ENCODE measurements at regions not wholly inside any gene's neighbourhood (a gene's known extent, or its start where the extent isn't known, plus 50 kb on each side); places are given as distances from the start of the nearest gene placed in this dataset.

DNA sequence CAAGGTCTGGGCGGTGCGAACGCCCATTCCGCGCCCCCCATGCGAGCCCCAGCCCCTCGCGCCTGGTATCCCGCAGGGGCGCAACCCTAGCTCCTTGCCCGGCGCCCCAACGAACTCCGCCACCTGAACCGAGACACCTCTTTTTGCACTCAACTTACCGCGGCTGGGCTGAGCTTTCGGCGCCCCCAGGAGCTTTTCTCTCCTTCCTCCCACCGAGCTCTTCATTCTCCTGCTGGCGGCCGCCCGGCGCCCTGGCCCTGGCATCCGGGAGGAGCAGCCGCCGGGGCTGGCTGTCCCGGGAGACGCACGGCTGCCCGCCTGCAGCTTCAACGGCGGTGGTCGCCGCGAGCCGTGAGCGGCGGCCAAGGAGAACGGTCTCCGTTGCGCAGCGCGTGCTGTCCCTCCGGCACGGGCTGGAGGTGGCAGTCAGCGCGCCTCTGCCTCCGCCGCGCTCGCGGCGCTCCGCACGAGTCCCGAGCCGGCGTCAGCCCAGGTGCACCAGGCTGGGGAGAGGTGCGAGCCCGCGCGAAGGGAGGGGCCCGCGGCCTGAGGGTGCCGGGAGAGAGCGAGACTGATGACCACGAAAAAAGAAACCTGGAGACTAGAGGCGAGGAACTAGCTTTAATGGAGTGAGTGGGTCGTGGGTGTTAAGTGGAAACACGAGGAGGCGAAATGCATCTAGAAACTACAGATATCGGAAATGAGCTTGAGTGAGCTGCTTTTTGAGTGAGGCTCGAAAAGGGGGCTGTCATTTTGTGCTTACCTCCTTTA is 621.5 kb upstream of the ZNF385D start:
- intact Hi-C loops (cut with micrococcal nuclease; ENCODE audit: unreplicated experiment), result no loop called here
- Histone ChIP-seq H3K36me3 (ENCODE audit: insufficient read depth, low read length, poor library complexity, severe bottlenecking) (no peaks in the 10 kb centered on the region), H3K4me3 (ENCODE audit: low read depth, low read length, poor library complexity, severe bottlenecking) (no peak overlapping the region), H3K9me3 (ENCODE audit: low read depth, low read length, poor library complexity, severe bottlenecking) (peaks cover 9% of the 10 kb centered on the region), H3K27ac (ENCODE audit: low read depth, low read length, poor library complexity, severe bottlenecking) (no peak overlapping the region), H3K27me3 (replicated peaks; ENCODE audit: insufficient read depth, low read depth, low read length, poor library complexity) (no peaks in the 10 kb centered on the region), H3K4me1 (ENCODE audit: insufficient read depth, low read length, poor library complexity, severe bottlenecking) (no peaks in the 10 kb centered on the region)
- BruUV-seq (replicated peaks), result no TSS peak
- POLR2A ChIA-PET (ENCODE audit: low non-redundant PET), result no interaction called here
- no peak for DNase-seq (ENCODE audit: low spot score)
- no peak for TF ChIP-seq EZH2 (IDR thresholded peaks at IDR 0.05; ENCODE audit: borderline replicate concordance, low read depth, low read length, poor library complexity, severe bottlenecking)
- TF ChIP-seq, protein P1, sequence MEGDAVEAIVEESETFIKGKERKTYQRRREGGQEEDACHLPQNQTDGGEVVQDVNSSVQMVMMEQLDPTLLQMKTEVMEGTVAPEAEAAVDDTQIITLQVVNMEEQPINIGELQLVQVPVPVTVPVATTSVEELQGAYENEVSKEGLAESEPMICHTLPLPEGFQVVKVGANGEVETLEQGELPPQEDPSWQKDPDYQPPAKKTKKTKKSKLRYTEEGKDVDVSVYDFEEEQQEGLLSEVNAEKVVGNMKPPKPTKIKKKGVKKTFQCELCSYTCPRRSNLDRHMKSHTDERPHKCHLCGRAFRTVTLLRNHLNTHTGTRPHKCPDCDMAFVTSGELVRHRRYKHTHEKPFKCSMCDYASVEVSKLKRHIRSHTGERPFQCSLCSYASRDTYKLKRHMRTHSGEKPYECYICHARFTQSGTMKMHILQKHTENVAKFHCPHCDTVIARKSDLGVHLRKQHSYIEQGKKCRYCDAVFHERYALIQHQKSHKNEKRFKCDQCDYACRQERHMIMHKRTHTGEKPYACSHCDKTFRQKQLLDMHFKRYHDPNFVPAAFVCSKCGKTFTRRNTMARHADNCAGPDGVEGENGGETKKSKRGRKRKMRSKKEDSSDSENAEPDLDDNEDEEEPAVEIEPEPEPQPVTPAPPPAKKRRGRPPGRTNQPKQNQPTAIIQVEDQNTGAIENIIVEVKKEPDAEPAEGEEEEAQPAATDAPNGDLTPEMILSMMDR (conservative IDR thresholded peaks at IDR 0.05; ENCODE audit: low read depth, low read length), result no peak
- CTCF ChIA-PET, result no interaction called here

DNA sequence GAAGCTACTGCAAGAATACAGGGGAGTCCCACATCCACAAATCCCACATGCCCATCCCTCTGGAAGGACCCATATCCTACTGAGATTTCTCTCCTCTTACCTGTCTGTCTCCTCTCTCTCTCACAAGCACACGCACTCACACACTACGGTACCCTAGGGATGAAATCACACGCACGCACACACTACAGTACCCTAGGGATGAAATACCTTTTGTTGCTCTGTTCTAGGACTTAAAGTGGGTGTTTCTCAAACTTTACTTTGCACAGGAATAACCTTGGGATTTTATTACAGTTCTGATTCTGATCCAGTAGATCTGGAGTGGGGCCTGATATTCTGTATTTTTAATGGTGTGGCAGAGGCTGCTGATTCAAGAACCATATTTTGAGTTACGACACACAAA is 622.2 kb upstream of the ZNF385D start:
- Histone ChIP-seq H3K4me1 (ENCODE audit: insufficient read depth, low read length, poor library complexity, severe bottlenecking) (no peaks in the 10 kb centered on the region), H3K36me3 (ENCODE audit: insufficient read depth, low read length, poor library complexity, severe bottlenecking) (no peaks in the 10 kb centered on the region), H3K27ac (ENCODE audit: low read depth, low read length, poor library complexity, severe bottlenecking) (no peak overlapping the region), H3K4me3 (ENCODE audit: low read depth, low read length, poor library complexity, severe bottlenecking) (no peak overlapping the region), H3K9me3 (ENCODE audit: low read depth, low read length, poor library complexity, severe bottlenecking) (peaks cover 10% of the 10 kb centered on the region), H3K27me3 (replicated peaks; ENCODE audit: insufficient read depth, low read depth, low read length, poor library complexity) (no peaks in the 10 kb centered on the region)
- POLR2A ChIA-PET (ENCODE audit: low non-redundant PET), result no interaction called here
- TF ChIP-seq, protein P1 (conservative IDR thresholded peaks at IDR 0.05; ENCODE audit: low read depth, low read length), result no peak
- TF ChIP-seq EZH2 (IDR thresholded peaks at IDR 0.05; ENCODE audit: borderline replicate concordance, low read depth, low read length, poor library complexity, severe bottlenecking), result no peak
- no TSS peak for BruUV-seq (replicated peaks)
- CTCF ChIA-PET, result no interaction called here
- intact Hi-C loops (cut with micrococcal nuclease; ENCODE audit: unreplicated experiment), result no loop called here
- no peak for DNase-seq (ENCODE audit: low spot score)

DNA sequence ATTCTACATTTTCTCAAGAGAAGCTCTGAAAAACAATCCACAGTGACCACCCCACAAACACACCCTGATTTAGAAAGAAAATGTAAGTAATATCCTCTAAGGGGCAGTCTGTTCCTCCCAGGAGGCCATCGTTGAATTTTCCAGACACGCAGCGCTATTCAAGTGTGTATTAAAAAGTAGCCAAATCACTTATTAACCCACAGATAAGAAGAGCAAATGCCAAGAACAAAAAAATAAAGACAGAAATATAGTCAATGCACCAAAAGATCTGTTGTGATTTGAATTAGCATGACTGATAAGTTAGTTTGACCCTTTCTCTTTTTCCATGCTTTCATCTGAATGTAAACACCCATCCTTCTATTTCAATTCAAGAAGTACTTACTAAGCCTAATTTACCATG is 622.8 kb upstream of the ZNF385D start:
- BruUV-seq (replicated peaks), result no TSS peak
- H3K9me3 ChIP-seq (ENCODE audit: low read depth, low read length, poor library complexity, severe bottlenecking), result peaks cover 10% of the 10 kb centered on the region
- no peak overlapping the region for H3K27ac ChIP-seq (ENCODE audit: low read depth, low read length, poor library complexity, severe bottlenecking)
- POLR2A ChIA-PET (ENCODE audit: low non-redundant PET), result no interaction called here
- TF ChIP-seq, protein P1 (conservative IDR thresholded peaks at IDR 0.05; ENCODE audit: low read depth, low read length), result no peak
- TF ChIP-seq EZH2 (IDR thresholded peaks at IDR 0.05; ENCODE audit: borderline replicate concordance, low read depth, low read length, poor library complexity, severe bottlenecking), result no peak
- H3K27me3 ChIP-seq (replicated peaks; ENCODE audit: insufficient read depth, low read depth, low read length, poor library complexity), result no peaks in the 10 kb centered on the region
- no peaks in the 10 kb centered on the region for H3K36me3 ChIP-seq (ENCODE audit: insufficient read depth, low read length, poor library complexity, severe bottlenecking)
- H3K4me3 ChIP-seq (ENCODE audit: low read depth, low read length, poor library complexity, severe bottlenecking), result no peak overlapping the region
- no peaks in the 10 kb centered on the region for H3K4me1 ChIP-seq (ENCODE audit: insufficient read depth, low read length, poor library complexity, severe bottlenecking)
- intact Hi-C loops (cut with micrococcal nuclease; ENCODE audit: unreplicated experiment), result no loop called here
- CTCF ChIA-PET, result no interaction called here
- DNase-seq (ENCODE audit: low spot score), result no peak
